HCEC 1CT (cell line): ENCODE measurements at regions not wholly inside any gene's neighbourhood (a gene's known extent, or its start where the extent isn't known, plus 50 kb on each side); places are given as distances from the start of the nearest gene placed in this dataset.
"Not testable (repeated sequence)": the region's sequence is repeated elsewhere in the genome, so short reads cannot be mapped to it uniquely, and the experiment has no call there.

Source experiments
- DNase-seq: peaks from one replicate; pipeline ENCODE4 v3.0.0-alpha.2; 2017

DNA sequence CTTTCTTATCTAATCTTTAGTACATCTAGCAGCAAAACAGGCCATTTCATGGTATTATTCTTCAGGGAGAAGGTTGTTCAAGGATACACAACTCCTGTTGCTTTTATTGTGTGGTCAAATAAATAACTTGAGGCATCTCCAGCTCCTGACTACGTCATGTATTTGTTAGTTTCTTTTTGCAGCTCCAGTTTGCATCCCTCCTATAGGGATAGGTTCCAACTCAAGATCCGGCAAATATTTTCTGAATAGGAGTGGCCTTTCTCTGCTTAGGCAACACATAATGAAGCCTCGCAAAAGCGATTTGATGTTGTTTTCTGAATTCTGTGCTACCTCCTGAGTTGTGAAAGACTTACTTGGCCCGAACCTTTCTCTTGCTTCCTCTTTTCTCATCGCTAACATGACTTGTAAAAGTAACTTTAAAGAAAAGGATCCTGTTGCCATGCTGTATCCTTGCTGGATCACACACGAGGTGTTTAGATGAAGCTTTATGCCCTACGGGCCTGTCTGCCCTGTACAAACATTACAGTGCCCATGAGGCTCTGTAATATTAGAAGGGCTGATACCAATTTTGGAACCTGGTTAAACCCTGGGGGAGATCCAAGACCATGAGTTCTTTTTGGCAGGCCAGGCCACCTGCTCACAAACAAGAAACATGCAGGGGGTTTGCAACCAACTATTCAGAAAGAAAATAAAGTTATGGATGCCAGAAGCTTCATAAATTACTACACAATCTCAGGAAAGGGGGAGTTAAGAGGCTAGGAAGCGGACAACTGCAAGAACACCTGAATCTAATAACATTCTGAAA lies 149.8 kb upstream of the FGF10 start:
- no peak for DNase-seq

DNA sequence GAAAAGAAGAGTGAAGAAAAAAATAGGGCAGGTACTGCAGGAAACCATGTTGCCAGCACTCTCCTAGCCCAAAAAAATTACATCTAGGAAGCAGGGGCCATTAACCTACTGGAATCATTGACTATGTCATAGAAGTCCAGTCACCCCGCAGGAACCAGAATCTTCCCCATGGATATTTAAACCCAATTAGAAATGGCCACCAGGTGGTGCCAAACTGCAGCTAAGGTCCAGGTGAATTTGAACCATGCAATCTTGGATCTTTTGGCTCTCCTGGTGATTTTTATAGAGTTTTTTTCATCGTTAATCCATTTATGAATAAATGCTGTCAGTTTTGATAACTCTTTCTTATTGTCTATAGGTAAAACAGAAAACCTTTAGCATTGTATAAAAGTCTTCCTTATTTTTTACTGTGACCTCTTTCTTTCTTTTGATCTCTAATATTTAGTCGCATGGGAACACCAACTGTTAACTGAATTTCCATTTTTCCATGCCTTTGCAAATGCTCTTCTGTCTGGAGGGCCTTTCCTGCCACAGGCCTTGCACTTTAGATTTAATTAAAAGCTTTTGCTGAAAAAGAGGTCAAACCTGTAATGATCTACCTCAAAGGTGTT lies 147.5 kb upstream of the FGF10 start:
- DNase-seq: peak; percentile 45

DNA sequence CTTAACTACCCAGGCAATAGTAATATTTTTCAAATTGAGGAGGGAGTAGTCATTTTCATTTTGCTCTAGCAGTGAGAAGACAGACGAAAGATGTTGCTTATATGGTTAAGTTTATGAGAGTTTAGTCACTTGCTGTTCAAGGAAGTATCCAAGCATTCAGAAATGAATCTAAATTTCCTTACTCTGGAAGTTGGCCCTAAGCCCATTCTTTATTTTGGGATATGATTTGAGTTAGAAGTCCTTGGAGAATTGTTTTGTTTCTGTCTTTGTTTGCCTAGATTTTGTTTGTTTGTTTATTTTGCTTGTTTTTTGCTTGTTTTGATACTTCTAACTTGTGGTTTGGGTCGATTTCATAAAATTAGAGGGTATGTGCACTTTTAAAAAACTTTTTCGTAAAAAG lies 146.4 kb upstream of the FGF10 start:
- DNase-seq: no peak

DNA sequence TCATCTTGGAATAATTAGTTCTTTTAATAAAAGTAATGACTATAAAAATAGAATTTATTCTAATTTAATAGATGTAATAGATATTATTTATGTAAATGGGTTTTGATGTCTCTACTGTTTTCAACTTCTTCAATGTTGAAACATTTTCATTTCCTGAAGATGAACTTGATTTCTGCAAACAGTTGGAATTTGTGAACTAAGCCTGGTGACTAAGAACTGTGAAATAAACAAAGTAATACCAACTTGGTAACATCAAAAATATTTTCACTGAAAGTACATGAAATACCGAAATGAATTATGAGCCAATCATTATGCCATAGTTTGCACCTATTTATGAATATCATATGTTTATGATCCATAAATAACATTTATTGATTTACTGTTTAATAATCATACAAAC lies 143.8 kb upstream of the FGF10 start:
- DNase-seq: peak; percentile 70

DNA sequence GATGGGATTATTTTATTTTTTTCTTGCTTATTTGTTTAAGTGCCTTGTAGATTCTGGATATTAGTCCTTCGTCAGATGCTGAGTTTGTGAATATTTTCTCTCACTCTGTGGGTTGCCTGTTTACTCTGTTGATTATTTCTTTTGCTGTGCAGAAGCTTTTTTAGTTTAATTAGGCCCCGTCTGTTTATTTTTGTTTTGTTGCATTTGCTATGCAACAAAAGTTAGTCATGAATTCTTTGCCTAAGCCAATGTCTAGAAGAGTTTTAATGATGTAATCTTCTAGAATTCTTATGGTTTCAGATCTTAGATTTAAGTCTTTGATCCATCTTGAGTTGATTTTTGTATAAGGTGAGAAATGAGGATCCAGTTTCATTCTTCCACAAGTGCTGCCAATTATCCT lies 142.5 kb upstream of the FGF10 start:
- DNase-seq: peak; percentile 46

GRCh38 chr5:44530783-44531182 lies 141.6 kb upstream of the FGF10 start:
- not testable (repeated sequence) for DNase-seq

DNA sequence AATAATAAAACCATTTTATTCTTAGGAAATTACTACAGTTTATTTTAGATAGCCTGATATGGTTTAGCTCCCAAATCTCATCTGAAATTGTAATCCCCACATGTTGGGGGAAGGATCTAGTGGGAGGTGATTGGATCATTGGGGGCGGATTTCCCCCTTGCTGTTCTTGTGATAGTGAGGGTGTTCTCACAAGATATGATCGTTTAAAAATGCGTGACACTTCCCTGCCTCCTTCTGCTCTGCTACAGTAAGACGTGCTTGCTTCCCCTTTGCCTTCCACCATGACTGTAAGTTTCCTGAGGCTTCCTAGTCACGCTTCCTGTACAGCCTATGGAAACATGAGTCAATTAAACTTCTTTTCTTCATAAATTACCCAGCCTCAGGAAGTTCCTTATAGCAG lies 122.4 kb upstream of the FGF10 start:
- no peak for DNase-seq

- DNase-seq: no peak
Observed at GRCh38 chr5:44506561-44506960, 117.3 kb upstream of the FGF10 start.

DNA sequence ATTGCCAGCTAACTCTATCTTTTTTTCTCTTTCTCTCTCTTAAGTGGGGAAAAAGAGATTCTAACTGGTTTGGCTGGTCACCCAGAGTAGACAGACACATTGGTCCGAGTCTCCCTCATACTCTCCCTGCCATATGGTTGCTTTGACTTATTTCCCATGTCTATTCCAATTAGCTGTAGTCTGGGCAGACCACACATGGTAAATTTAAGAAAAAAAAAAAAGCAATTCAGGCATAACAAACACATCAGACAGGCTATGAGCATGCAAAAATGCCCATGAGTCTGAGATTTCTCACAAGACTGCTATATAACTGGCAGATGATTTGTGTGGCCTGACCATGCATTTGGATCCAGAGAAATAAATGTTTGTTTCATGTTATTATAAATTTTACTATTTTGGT lies 110.2 kb upstream of the FGF10 start:
- no peak for DNase-seq

- no peak for DNase-seq
Observed at GRCh38 chr5:44497606-44498005, 108.4 kb upstream of the FGF10 start.

DNA sequence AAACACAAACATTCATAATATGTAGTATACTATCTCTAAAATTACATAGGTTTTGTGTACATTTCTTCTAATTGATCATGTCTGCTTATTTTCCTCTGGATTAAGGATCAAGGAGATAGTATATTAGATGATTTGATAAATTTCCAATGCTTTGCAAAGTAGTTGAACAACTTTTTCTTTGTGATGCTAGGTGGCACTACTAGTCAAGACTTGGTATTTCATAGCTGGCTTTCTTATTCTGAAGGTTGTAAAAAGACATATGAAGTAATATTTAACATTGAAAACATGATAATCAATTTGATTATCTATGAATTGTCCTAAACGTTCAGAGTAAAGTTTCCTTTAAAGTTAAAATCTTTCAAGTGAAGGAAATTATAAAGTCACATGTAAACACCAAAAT lies 106.1 kb upstream of the FGF10 start:
- DNase-seq: peak; percentile 12

GRCh38 chr5:44489759-44490158 lies 100.5 kb upstream of the FGF10 start:
- no peak for DNase-seq

- no peak for DNase-seq
Observed at GRCh38 chr5:44486591-44486990, 97.4 kb upstream of the FGF10 start.

DNA sequence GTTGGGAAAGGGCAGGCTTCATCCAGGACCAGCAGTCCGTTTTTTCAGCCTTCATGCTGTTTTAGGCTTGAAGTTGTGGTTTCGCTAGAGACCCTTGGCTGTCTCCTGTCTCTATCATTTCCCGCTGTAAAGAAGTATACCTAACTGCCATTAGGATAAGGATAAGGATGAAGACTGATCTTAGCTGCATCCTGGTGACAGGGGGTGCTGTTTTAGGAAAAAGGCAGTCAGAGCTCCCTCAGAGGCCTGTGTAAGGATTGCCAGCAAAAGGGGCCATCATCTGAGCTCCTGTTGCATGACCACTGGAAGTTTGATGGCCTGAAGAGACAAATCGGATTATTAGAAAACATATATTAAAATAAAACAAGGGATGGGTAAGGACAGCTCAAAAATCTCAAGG lies 64.8 kb upstream of the FGF10 start:
- DNase-seq: no peak

DNA sequence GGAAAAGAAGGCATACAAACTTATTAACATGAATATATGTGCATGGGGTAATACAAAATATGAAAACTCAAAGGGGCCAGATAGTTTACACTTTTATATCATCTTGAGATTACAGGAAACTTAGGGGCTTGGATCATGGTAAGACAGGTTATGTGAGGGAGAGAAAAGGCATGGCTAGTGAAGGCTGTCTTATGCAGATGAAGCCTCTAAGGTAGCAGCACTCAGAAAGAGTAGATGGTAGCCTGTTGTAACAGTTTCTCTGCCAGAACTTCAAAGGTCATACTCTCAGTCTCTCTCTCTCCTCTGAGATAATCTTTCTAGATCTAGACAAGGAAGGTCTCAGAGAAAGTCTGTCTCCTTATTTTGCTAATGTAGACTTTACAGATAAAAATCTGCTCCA lies 57.2 kb upstream of the FGF10 start:
- no peak for DNase-seq

DNA sequence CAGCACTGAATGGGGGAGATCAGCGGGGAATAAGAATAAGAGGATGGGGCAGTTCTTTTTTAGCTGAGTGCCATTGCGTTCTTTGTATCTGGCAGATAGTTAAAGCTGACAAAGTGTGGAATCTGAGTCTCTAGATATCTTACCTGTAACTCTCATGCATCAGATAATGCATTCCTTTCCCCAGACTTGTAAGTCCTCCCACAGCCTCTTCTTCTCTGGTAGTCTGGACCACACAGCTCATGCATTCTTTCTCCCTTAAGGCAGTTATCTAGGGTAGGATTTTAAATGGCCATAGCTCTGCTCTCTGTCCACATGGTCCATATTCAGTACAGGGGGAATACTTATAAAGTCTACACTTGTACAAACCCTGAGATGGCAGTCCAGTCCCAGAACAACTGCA lies 54.0 kb upstream of the FGF10 start:
- DNase-seq: no peak

GRCh38 chr5:44441460-44441859 lies 52.2 kb upstream of the FGF10 start:
- DNase-seq: no peak

GRCh38 chr5:44440186-44440585 lies 51.0 kb upstream of the FGF10 start:
- DNase-seq: no peak
